Trophoblast cell (in vitro differentiated cells and primary cell): ENCODE measurements at regions not wholly inside any gene's neighbourhood (a gene's known extent, or its start where the extent isn't known, plus 50 kb on each side); places are given as distances from the start of the nearest gene placed in this dataset.

ENCODE experiments used
- DNase-seq, 2 donors: peaks; one replicate each; pipeline ENCODE4 v3.0.0-alpha.2; 2016
- H2AFZ ChIP-seq: 2 replicates; pipeline ENCODE4 v1.6.1; 2013; ENCODE audit warnings: low read length, moderate library complexity, mild to moderate bottlenecking; ENCODE audit not compliant: insufficient read depth, poor library complexity
- H2AK5ac ChIP-seq: 2 replicates; pipeline ENCODE4 v1.6.1; 2013; ENCODE audit warnings: mild to moderate bottlenecking, low read length
- H2BK120ac ChIP-seq: 2 replicates; pipeline ENCODE4 v1.6.1; 2013; ENCODE audit warnings: low read length, mild to moderate bottlenecking, moderate library complexity; ENCODE audit not compliant: insufficient read depth, poor library complexity
- H2BK12ac ChIP-seq: 2 replicates; pipeline ENCODE4 v1.6.1; 2013; ENCODE audit warnings: mild to moderate bottlenecking, low read length, moderate library complexity
- H2BK5ac ChIP-seq: 2 replicates; pipeline ENCODE4 v1.6.1; 2013; ENCODE audit warnings: low read length, low read depth, moderate library complexity, mild to moderate bottlenecking; ENCODE audit not compliant: poor library complexity
- H3K14ac ChIP-seq: 2 replicates; pipeline ENCODE4 v1.6.1; 2013; ENCODE audit warnings: mild to moderate bottlenecking, low read length
- H3K18ac ChIP-seq: 2 replicates; pipeline ENCODE4 v1.6.1; 2013; ENCODE audit warnings: mild to moderate bottlenecking, low read length
- H3K23ac ChIP-seq: 2 replicates; pipeline ENCODE4 v1.6.1; 2013; ENCODE audit warnings: low read length
- H3K27ac ChIP-seq: 2 replicates; pipeline ENCODE4 v1.5.1; 2013; ENCODE audit warnings: low read depth, mild to moderate bottlenecking, inconsistent platforms, low read length, moderate library complexity
- H3K27me3 ChIP-seq: 2 replicates; pipeline ENCODE4 v1.6.1; 2013; ENCODE audit warnings: inconsistent platforms, mild to moderate bottlenecking, low read length, moderate library complexity; ENCODE audit not compliant: insufficient read depth
- H3K36me3 ChIP-seq, 2 experiments: 1 replicate in 1 of 2; 2 replicates in 1 of 2; pipeline ENCODE4 v1.6.1; 2013; ENCODE audit warnings: low read length in 2 of 2, mild to moderate bottlenecking in 2 of 2, moderate library complexity in 1 of 2; ENCODE audit not compliant: insufficient read depth in 2 of 2, control insufficient read depth in 1 of 2
- H3K4ac ChIP-seq: 2 replicates; pipeline ENCODE4 v1.6.1; 2013; ENCODE audit warnings: low read depth, mild to moderate bottlenecking, low read length, moderate library complexity
- H3K4me1 ChIP-seq, 2 experiments: 1 replicate in 1 of 2; 2 replicates in 1 of 2; pipeline ENCODE4 v1.6.1; 2013; ENCODE audit warnings: low read length in 2 of 2, mild to moderate bottlenecking in 2 of 2, moderate library complexity in 1 of 2; ENCODE audit not compliant: insufficient read depth in 2 of 2, control insufficient read depth in 1 of 2
- H3K4me2 ChIP-seq: 2 replicates; pipeline ENCODE4 v1.6.1; 2013; ENCODE audit warnings: inconsistent platforms, mild to moderate bottlenecking, low read length, moderate library complexity
- H3K4me3 ChIP-seq: 2 replicates; pipeline ENCODE4 v1.5.1; 2013; ENCODE audit warnings: mild to moderate bottlenecking, low read depth, low read length, inconsistent platforms
- H3K79me1 ChIP-seq: one replicate; pipeline ENCODE4 v1.6.1; 2013; ENCODE audit warnings: low read length
- H3K79me2 ChIP-seq: 2 replicates; pipeline ENCODE4 v1.6.1; 2013; ENCODE audit warnings: low read length, mild to moderate bottlenecking; ENCODE audit not compliant: control insufficient read depth, insufficient read depth, poor library complexity
- H3K9ac ChIP-seq: 2 replicates; pipeline ENCODE4 v1.6.1; 2013; ENCODE audit warnings: mild to moderate bottlenecking, low read length
- H3K9me3 ChIP-seq: 2 replicates; pipeline ENCODE4 v1.6.1; 2013; ENCODE audit warnings: low read depth, mild to moderate bottlenecking, control low read depth, inconsistent platforms, low read length; ENCODE audit not compliant: insufficient read depth
- H4K12ac ChIP-seq: 2 replicates; pipeline ENCODE4 v1.6.1; 2013; ENCODE audit warnings: low read depth, mild to moderate bottlenecking, low read length, moderate library complexity
- H4K8ac ChIP-seq: 2 replicates; pipeline ENCODE4 v1.6.1; 2013; ENCODE audit warnings: low read depth, mild to moderate bottlenecking, low read length, moderate library complexity
- H4K91ac ChIP-seq: one replicate; pipeline ENCODE4 v1.6.1; 2013; ENCODE audit warnings: low read depth, mild to moderate bottlenecking, low read length, moderate library complexity
- WGBS: extraction: QIAGEN DNeasy Blood & Tissue Kit; methylation state at CpG from one replicate; pipeline ENCODE4 v1.1.7; 2013; ENCODE audit warnings: missing lambda C conversion rate; ENCODE audit not compliant: insufficient read length, insufficient coverage; ENCODE audit errors: extremely low coverage; 5-methylcytosine and 5-hydroxymethylcytosine counted together

DNA sequence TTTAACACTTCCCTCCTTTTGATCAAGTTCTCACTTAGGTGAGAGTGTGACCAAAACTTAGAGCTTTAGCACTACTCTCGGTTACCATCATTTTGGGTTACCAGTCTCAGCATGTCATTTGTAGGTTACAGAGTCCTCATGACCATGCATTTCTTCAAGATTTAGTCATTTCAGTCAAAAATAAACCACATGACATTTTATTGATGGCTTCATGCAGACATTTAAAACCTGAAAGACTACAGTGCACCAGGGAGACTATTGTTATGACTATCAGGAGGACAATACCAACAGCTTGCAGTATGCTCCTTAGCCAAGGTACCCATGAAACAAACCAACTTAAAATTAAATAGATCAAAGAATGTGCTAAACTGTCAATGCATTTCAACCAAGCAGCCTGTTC, 498.1 kb upstream of the FSTL5 start:
- Histone ChIP-seq H2BK12ac (no peak overlapping the region), H3K79me2 (no peaks in the 10 kb centered on the region), H3K23ac (no peak overlapping the region), H2BK5ac (no peak overlapping the region), H2BK120ac (no peak overlapping the region), H2AK5ac (no peak overlapping the region), H3K27me3 (no peaks in the 10 kb centered on the region), H2AFZ (no peak overlapping the region), H3K4me2 (no peak overlapping the region), H3K9me3 (no peaks in the 10 kb centered on the region), H3K9ac (no peak overlapping the region), H3K4me1 (no peaks in the 10 kb centered on the region), H3K4ac (no peak overlapping the region), H3K36me3 (no peaks in the 10 kb centered on the region), H4K8ac (no peak overlapping the region), H3K79me1 (no peaks in the 10 kb centered on the region), H3K18ac (no peak overlapping the region), H3K4me3 (no peak overlapping the region), H3K27ac (no peak overlapping the region), H4K91ac (no peak overlapping the region), H3K14ac (no peak overlapping the region), H4K12ac (no peak overlapping the region)
- no peak for DNase-seq
- WGBS: no CpG with 5 or more reads among the region's 1 CpG

DNA sequence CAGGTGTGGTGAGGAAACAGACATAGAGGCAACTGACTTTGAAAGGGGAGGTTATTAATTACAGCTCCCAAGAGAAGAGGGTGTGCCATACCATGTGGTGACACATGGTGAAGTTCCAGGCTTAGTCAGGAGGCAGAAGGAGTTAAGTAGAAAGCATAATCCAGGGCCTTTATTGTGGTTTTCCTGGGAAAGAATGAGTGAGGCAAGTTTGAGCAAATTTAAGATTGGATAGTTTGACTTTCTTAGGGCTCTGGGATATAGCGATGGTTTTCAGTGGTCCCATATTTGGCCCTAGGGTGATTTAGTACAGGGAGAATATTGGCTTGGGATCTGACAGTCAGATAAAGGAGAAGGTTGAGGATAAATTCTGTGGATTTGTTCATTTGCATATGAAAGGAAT, 495.9 kb upstream of the FSTL5 start:
- Histone ChIP-seq H3K9ac (no peak overlapping the region), H3K27me3 (no peaks in the 10 kb centered on the region), H4K91ac (no peak overlapping the region), H2AK5ac (no peak overlapping the region), H2AFZ (no peak overlapping the region), H3K4me1 (no peaks in the 10 kb centered on the region), H4K8ac (no peak overlapping the region), H3K4me3 (no peak overlapping the region), H3K9me3 (no peaks in the 10 kb centered on the region), H3K18ac (no peak overlapping the region), H2BK12ac (no peak overlapping the region), H3K79me1 (no peaks in the 10 kb centered on the region), H3K36me3 (no peaks in the 10 kb centered on the region), H4K12ac (no peak overlapping the region), H2BK120ac (no peak overlapping the region), H3K23ac (no peak overlapping the region), H3K79me2 (no peaks in the 10 kb centered on the region), H3K4ac (no peak overlapping the region), H3K14ac (no peak overlapping the region), H3K27ac (no peak overlapping the region), H2BK5ac (no peak overlapping the region), H3K4me2 (no peak overlapping the region)
- no CpG with 5 or more reads among the region's 1 CpG for WGBS
- no peak for DNase-seq

DNA sequence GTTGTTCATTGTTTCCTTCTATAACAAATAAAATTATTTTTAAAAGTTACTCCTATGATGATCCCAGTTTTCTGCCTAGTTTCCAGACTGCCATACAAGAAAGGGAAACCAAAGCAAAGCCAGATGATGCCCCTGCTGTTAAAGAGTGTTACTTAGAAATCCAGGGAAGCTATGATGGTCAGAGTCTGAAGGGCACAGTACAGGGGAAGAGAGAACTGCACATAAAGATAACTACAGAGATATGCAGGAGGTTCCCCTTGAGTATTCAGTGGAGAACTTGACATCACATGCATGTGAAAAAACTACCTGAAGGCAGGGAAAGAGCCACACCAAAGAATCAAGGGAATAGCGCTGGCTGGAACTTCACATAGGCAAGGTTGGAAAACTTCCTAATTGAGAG, 494.2 kb upstream of the FSTL5 start:
- no peak for DNase-seq

DNA sequence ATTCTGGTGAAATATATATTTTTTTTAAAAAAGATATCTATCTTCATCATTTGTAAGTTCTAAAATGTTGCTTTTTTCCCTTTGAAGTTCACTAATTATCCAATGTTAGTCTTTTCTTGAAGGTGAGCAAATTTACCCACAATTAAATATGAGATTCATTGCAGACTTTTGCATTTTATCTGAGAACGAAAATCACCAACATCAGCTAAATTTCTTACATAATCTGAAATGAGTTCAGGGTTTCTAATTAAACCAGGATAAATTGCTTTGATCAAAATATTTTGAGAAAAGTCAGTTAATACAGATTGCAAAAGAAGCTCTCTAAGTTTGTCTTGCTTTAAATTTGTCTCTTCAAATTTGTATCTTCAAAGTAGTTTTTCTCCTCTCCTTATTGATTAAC, 486.4 kb upstream of the FSTL5 start:
- Histone ChIP-seq H2BK5ac (no peak overlapping the region), H3K14ac (no peak overlapping the region), H3K4ac (no peak overlapping the region), H4K8ac (no peak overlapping the region), H2BK12ac (no peak overlapping the region), H2BK120ac (no peak overlapping the region), H3K9ac (no peak overlapping the region), H3K23ac (no peak overlapping the region), H3K4me1 (no peaks in the 10 kb centered on the region), H4K12ac (no peak overlapping the region), H2AFZ (no peak overlapping the region), H3K18ac (no peak overlapping the region), H3K36me3 (no peaks in the 10 kb centered on the region), H4K91ac (no peak overlapping the region), H3K79me1 (no peaks in the 10 kb centered on the region), H3K9me3 (no peaks in the 10 kb centered on the region), H3K4me3 (no peak overlapping the region), H3K27me3 (no peaks in the 10 kb centered on the region), H3K4me2 (no peak overlapping the region), H3K27ac (no peak overlapping the region), H2AK5ac (no peak overlapping the region), H3K79me2 (no peaks in the 10 kb centered on the region)
- no peak for DNase-seq
- no CpG with 5 or more reads among the region's 1 CpG for WGBS

More for the DNA sequence above, 494.2 kb upstream of the FSTL5 start:
- Histone ChIP-seq H3K23ac (peak overlapping the region; percentile 8), H3K79me2 (no peaks in the 10 kb centered on the region), H3K4me3 (no peak overlapping the region), H4K12ac (no peak overlapping the region), H3K14ac (no peak overlapping the region), H2BK120ac (no peak overlapping the region), H2AK5ac (no peak overlapping the region), H3K4me1 (no peaks in the 10 kb centered on the region), H3K9me3 (no peaks in the 10 kb centered on the region), H2BK5ac (no peak overlapping the region), H3K4ac (no peak overlapping the region), H3K79me1 (no peaks in the 10 kb centered on the region), H3K36me3 (no peaks in the 10 kb centered on the region), H3K9ac (no peak overlapping the region), H4K8ac (no peak overlapping the region), H2AFZ (no peak overlapping the region), H2BK12ac (no peak overlapping the region), H3K18ac (no peak overlapping the region), H3K4me2 (no peak overlapping the region), H4K91ac (no peak overlapping the region), H3K27me3 (no peaks in the 10 kb centered on the region), H3K27ac (no peak overlapping the region)
- no CpG with 5 or more reads among the region's 1 CpG for WGBS
